OCI-LY1 (cell line): ENCODE measurements at regions not wholly inside any gene's neighbourhood (a gene's known extent, or its start where the extent isn't known, plus 50 kb on each side); places are given as distances from the start of the nearest gene placed in this dataset.

ENCODE experiments used
- CTCF ChIP-seq: fragments of 200-600 bp; sonication (generic), shearing (Covaris generic); IDR thresholded peaks from 2 replicates; pipeline ENCODE4 v1.5.1; 2017; ENCODE audit warnings: mild to moderate bottlenecking, antibody characterized with exemption, low read length, moderate library complexity, mixed read lengths
- EZH2 ChIP-seq: fragments of 200-600 bp; sonication (generic), shearing (Covaris generic); IDR thresholded peaks from 2 replicates; pipeline ENCODE4 v1.8.0; 2017; ENCODE audit warnings: borderline replicate concordance, mixed run types, mild to moderate bottlenecking, antibody characterized with exemption, low read length, moderate library complexity, mixed read lengths

- TF ChIP-seq EZH2, result no peak
- TF ChIP-seq CTCF, result no peak
These were observed 50.5 kb upstream of the IRS2 start for GRCh38 chr13:109836629-109837607.
